CD4-positive, alpha-beta memory T cell (primary cell): ENCODE measurements at regions not wholly inside any gene's neighbourhood (a gene's known extent, or its start where the extent isn't known, plus 50 kb on each side); places are given as distances from the start of the nearest gene placed in this dataset.
"Not testable (repeated sequence)": the region's sequence is repeated elsewhere in the genome, so short reads cannot be mapped to it uniquely, and the experiment has no call there.

Experiments
- CTCF ChIA-PET: fragments of 350-600 bp; sonication (Branson Sonifier 250); formaldehyde crosslinking; loops from one replicate; lab custom pipeline; 2021; ENCODE audit warnings: inconsistent platforms; ENCODE audit not compliant: partially characterized antibody; lab: Charles Lee
- POLR2A ChIA-PET: fragments of 350-600 bp; sonication (Branson Sonifier 250); formaldehyde crosslinking; loops from one replicate; lab custom pipeline; 2021; ENCODE audit not compliant: partially characterized antibody; lab: Charles Lee
- DNase-seq, 5 donors: peaks; one replicate each; pipeline versions ENCODE4 v3.0.0 to v3.0.0-alpha.2; 2020 to 2022; ENCODE audit warnings: mixed read lengths in 1 of 5
- H3K27ac ChIP-seq: one replicate; pipeline ENCODE4 v1.7.0; 2013; ENCODE audit warnings: low read depth, low read length
- H3K27me3 ChIP-seq: 2 replicates; pipeline ENCODE4 v1.7.0; 2013; ENCODE audit warnings: mild to moderate bottlenecking, low read length, moderate library complexity; ENCODE audit not compliant: insufficient read depth
- H3K36me3 ChIP-seq: 2 replicates; pipeline ENCODE4 v1.7.0; 2013; ENCODE audit warnings: mild to moderate bottlenecking, low read length, moderate library complexity; ENCODE audit not compliant: insufficient read depth
- H3K4me1 ChIP-seq: 2 replicates; pipeline ENCODE4 v1.7.0; 2013; ENCODE audit warnings: mild to moderate bottlenecking, low read length, moderate library complexity; ENCODE audit not compliant: insufficient read depth
- H3K4me3 ChIP-seq, 2 donors: one replicate each; pipeline ENCODE4 v1.7.0; 2013; ENCODE audit warnings: low read length in 2 of 2, mild to moderate bottlenecking in 1 of 2
- H3K9me3 ChIP-seq, 2 donors: one replicate each; pipeline ENCODE4 v1.7.0; 2013; ENCODE audit warnings: low read length in 2 of 2, control low read depth in 1 of 2; ENCODE audit not compliant: control insufficient read depth in 1 of 2
- H3K27ac Mint-ChIP-seq, 7 donors: one replicate each; pipeline ENCODE4 v1.8.0; 2020 to 2021; ENCODE audit warnings: mixed read lengths in 7 of 7, mild to moderate bottlenecking in 6 of 7, inconsistent platforms in 3 of 7, moderate library complexity in 3 of 7
- H3K27me3 Mint-ChIP-seq, 2 donors: one replicate each; pipeline ENCODE4 v1.8.0; 2020 to 2021; ENCODE audit warnings: mixed read lengths in 2 of 2
- H3K36me3 Mint-ChIP-seq, 2 donors: one replicate each; pipeline ENCODE4 v1.8.0; 2020 to 2021; ENCODE audit warnings: mixed read lengths in 2 of 2, inconsistent platforms in 1 of 2, mild to moderate bottlenecking in 1 of 2
- H3K4me1 Mint-ChIP-seq, 4 donors: one replicate each; pipeline ENCODE4 v1.8.0; 2020 to 2021; ENCODE audit warnings: mixed read lengths in 4 of 4, mild to moderate bottlenecking in 1 of 4
- H3K4me3 Mint-ChIP-seq, 8 donors: one replicate each; pipeline ENCODE4 v1.8.0; 2020 to 2021; ENCODE audit warnings: mixed read lengths in 8 of 8, mild to moderate bottlenecking in 7 of 8, moderate library complexity in 6 of 8, inconsistent platforms in 3 of 8
- H3K9me3 Mint-ChIP-seq, 8 donors: one replicate each; pipeline ENCODE4 v1.8.0; 2020 to 2021; ENCODE audit warnings: mixed read lengths in 8 of 8, mild to moderate bottlenecking in 5 of 8, inconsistent platforms in 3 of 8, moderate library complexity in 1 of 8
- intact Hi-C: fragments of 100-400 bp; cut with micrococcal nuclease; formaldehyde crosslinking; loops from one replicate; pipeline ENCODE4 v1.15.1; 2023

DNA sequence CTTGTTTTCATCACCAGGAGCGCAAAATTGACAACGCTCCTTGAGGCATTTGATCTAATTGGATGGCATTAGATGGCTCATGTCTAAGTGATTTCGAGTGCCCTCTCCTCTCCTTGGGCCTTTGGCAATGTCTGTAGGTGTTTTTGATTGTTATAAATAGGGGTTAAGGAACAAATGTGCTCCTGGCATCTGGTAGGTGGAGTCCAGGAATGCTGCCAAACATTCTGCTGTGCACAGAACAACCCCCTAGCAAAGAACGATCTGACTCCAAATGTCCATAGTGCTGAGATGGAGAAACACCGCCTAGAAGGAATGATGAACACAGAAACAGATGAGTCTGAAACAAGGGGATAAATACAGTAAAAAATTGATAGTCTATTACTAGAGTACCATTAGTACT, 68.0 kb upstream of the C1QTNF9B start:
- H3K4me1 ChIP-seq = peaks cover 10% of the 10 kb centered on the region
- no peaks in the 10 kb centered on the region for H3K36me3 ChIP-seq
- H3K9me3 Mint-ChIP-seq = no peaks in the 10 kb centered on the region
- no peaks in the 10 kb centered on the region for H3K27me3 Mint-ChIP-seq
- peaks cover 10 to 28% (median 18%) of the 10 kb centered on the region in 4 donors for H3K4me1 Mint-ChIP-seq
- POLR2A ChIA-PET = no interaction called here
- DNase-seq = no peak
- no peak overlapping the region for H3K4me3 ChIP-seq
- peak overlapping the region in 3 of 8 donors; percentile 36 to 93 (median 38) for H3K4me3 Mint-ChIP-seq
- intact Hi-C loops = loop anchor here (5.0 kb wide), 1 partner anchor 87 kb away; no protein-coding TSS in a partner anchor
- no peak overlapping the region for H3K27ac ChIP-seq
- no peaks in the 10 kb centered on the region for H3K36me3 Mint-ChIP-seq
- H3K27me3 ChIP-seq = no peaks in the 10 kb centered on the region
- CTCF ChIA-PET = interaction anchor here (1.1 kb wide), 1 partner anchor 263 kb away, joined by 3 read pairs; no protein-coding TSS in a partner anchor
- no peaks in the 10 kb centered on the region for H3K9me3 ChIP-seq
- peak overlapping the region in 5 of 7 donors; percentile 27 to 83 (median 58) for H3K27ac Mint-ChIP-seq

DNA sequence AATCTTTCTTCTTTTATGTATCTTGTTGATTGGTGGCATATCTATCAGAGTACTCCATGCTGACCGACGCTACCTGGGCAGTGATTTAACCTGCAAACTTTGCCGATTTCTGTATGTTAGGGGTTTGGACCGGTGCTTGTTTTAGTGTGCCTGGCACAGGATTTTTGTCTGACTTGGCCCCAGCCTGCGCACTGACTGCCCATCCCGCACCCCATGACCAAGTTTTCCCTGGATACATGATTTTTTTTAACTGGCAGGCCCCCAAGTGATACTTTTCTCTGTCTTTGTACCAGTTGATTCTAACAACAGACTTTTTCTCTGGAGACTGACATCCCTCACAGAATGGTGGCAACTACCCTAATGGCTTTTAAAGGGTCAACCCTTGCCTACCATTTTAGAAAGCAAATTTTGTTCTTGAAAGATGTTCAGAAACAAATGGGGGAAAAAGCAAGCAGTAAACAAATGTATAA, 69.0 kb upstream of the C1QTNF9B start:
- no peaks in the 10 kb centered on the region for H3K36me3 ChIP-seq
- peak overlapping the region; percentile 37 to 76 for H3K4me3 ChIP-seq

DNA sequence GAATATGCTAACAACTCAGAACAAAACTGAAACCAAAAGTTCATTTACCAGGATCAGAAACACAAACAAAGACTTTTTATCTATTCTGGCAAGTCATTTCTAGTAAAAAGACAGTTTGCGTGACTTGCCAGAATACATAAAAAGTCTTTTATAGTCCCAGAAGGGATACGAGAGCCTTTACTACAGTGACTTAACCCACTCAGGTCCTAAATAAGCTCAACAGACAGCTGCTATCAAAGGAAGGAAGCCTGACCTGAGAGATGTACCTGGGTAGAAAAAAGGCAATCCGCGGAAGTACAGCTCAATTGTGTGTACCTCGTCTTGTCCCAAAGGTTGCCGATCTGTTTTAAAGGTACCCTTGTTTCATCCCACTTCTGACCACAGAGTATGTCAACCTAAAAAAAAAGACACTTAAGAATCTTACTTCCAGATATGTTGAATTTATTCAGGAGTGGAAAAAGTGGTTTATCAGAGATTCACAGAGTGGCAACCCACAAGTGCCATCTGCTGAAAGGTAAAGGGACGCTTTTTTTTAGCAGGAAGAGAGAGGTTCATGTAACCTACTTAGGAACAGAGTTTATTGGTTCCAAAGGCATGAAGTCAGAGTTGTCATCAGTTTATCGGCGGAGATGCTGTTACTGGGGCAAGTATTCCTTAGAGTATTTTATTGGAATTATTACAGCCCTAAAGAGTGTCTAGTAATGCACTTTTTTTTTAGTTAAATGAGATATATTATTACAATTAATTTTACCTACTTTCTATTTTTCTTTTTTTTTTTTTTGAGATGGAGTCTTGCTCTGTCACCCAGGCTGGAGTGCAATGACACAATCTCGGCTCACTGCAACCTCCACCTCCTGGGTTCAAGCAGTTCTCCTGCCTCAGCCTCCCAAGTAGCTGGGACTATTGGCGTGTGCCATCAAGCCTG, 69.7 kb upstream of the C1QTNF9B start:
- H3K4me3 ChIP-seq = peak overlapping the region; percentile 37 to 76
- CTCF ChIA-PET = interaction anchor here (0.8 to 1.5 kb wide), 4 partner anchors 9 to 43 kb away, joined by 3 to 6 read pairs (median 4); no protein-coding TSS in a partner anchor
- intact Hi-C loops = loop anchor here (1.0 to 5.0 kb wide), 3 partner anchors 46 to 304 kb away; no protein-coding TSS in a partner anchor

More for the DNA sequence above, 69.0 kb upstream of the C1QTNF9B start:
- Histone ChIP-seq H3K4me1 (peaks cover 10% of the 10 kb centered on the region), H3K9me3 (no peaks in the 10 kb centered on the region), H3K27ac (peak overlapping the region; percentile 68), H3K27me3 (no peaks in the 10 kb centered on the region)
- ChIA-PET POLR2A (interaction anchor here (1.0 to 1.1 kb wide), 3 partner anchors 12 to 307 kb away, joined by 3 read pairs; no protein-coding TSS in a partner anchor), CTCF (interaction anchor here (0.8 to 1.1 kb wide), 3 partner anchors 8 to 42 kb away, joined by 3 to 6 read pairs (median 4); no protein-coding TSS in a partner anchor)
- DNase-seq = no peak
- intact Hi-C loops = loop anchor here (1.0 to 5.0 kb wide), 3 partner anchors 45 to 305 kb away; no protein-coding TSS in a partner anchor
- Mint-ChIP-seq H3K9me3 (no peaks in the 10 kb centered on the region), H3K4me1 (peaks cover 10 to 28% (median 18%) of the 10 kb centered on the region in 4 donors), H3K36me3 (no peaks in the 10 kb centered on the region), H3K27ac (peak overlapping the region; percentile 80 to 97 (median 94)), H3K4me3 (peak overlapping the region; percentile 74 to 93 (median 84)), H3K27me3 (no peaks in the 10 kb centered on the region)

DNA sequence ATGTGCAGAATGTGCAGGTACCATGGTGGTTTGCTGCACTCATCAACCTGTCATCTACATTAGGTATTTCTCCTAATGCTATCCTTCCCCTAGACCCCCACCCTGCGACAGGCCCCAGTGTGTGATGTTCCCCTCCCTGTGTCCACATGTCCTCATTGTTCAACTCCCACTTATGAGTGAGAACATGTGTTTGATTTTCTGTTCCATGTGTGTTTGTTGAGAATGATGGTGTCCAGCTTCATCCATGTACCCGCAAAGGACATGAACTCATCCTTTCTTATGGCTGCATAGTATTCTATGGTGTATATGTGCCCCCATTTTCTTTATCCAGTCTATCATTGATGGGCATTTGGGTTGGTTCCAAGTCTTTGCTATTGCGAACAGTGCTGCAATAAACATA, 70.5 kb upstream of the C1QTNF9B start:
- H3K9me3 ChIP-seq = not testable (repeated sequence)
- intact Hi-C loops = loop anchor here (2.0 to 5.0 kb wide), 2 partner anchors 85 to 303 kb away; no protein-coding TSS in a partner anchor

More for the DNA sequence above, 69.7 kb upstream of the C1QTNF9B start:
- peak overlapping the region; percentile 80 to 97 (median 94) for H3K27ac Mint-ChIP-seq
- Histone ChIP-seq H3K27ac (peak overlapping the region; percentile 68), H3K9me3 (no peaks in the 10 kb centered on the region), H3K27me3 (no peaks in the 10 kb centered on the region), H3K4me1 (peaks cover 10% of the 10 kb centered on the region), H3K36me3 (no peaks in the 10 kb centered on the region)
- POLR2A ChIA-PET = interaction anchor here (1.0 to 1.2 kb wide), 4 partner anchors 11 to 306 kb away, joined by 3 read pairs; no protein-coding TSS in a partner anchor
- peak overlapping the region; percentile 74 to 93 (median 84) for H3K4me3 Mint-ChIP-seq
- peak; percentile 49 to 63 (median 60) for DNase-seq
- peaks cover 10 to 28% (median 18%) of the 10 kb centered on the region in 4 donors for H3K4me1 Mint-ChIP-seq
- H3K27me3 Mint-ChIP-seq = no peaks in the 10 kb centered on the region
- no peaks in the 10 kb centered on the region for H3K36me3 Mint-ChIP-seq
- no peaks in the 10 kb centered on the region for H3K9me3 Mint-ChIP-seq

DNA sequence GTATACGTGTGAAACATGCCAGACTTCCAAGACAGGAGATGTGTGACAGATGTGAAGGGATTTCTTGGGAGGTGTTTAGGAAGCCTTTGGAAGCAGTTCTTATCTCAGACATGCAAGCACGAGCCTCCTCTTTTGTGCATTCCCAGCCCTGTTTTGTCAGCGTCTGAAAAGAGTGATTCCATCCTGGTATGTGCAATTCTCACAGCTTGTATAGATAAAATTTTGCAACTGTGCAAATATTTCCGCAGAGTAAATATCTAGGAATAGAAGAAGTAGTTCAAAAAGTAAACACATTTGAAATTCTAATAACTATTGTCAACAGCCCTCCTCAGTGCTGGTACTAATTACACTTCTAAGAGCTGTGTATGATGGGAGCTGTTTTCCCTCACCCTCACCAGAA, 72.3 kb upstream of the C1QTNF9B start:
- CTCF ChIA-PET = interaction anchor here (1.1 kb wide), 1 partner anchor 7 kb away, joined by 3 read pairs; no protein-coding TSS in a partner anchor
- H3K36me3 Mint-ChIP-seq = no peaks in the 10 kb centered on the region
- Histone ChIP-seq H3K4me1 (peaks cover 10% of the 10 kb centered on the region), H3K36me3 (no peaks in the 10 kb centered on the region), H3K27me3 (no peaks in the 10 kb centered on the region), H3K9me3 (no peaks in the 10 kb centered on the region), H3K27ac (no peak overlapping the region), H3K4me3 (no peak overlapping the region)
- H3K4me3 Mint-ChIP-seq = no peak overlapping the region
- intact Hi-C loops = loop anchor here (5.0 kb wide), 1 partner anchor 83 kb away; no protein-coding TSS in a partner anchor
- peaks cover 10 to 24% (median 16%) of the 10 kb centered on the region in 4 donors for H3K4me1 Mint-ChIP-seq
- no peak for DNase-seq
- H3K27me3 Mint-ChIP-seq = no peaks in the 10 kb centered on the region
- POLR2A ChIA-PET = no interaction called here
- H3K9me3 Mint-ChIP-seq = no peaks in the 10 kb centered on the region
- peak overlapping the region in 1 of 7 donors; percentile 31 for H3K27ac Mint-ChIP-seq

More for the DNA sequence above, 70.5 kb upstream of the C1QTNF9B start:
- ChIA-PET POLR2A (interaction anchor here (1.2 kb wide), 1 partner anchor 19 kb away, joined by 3 read pairs; no protein-coding TSS in a partner anchor), CTCF (interaction anchor here (1.5 kb wide), 1 partner anchor 19 kb away, joined by 3 read pairs; no protein-coding TSS in a partner anchor)
- H3K9me3 Mint-ChIP-seq, H3K36me3 Mint-ChIP-seq, H3K4me3 ChIP-seq, H3K36me3 ChIP-seq, H3K27ac ChIP-seq, H3K4me1 ChIP-seq, DNase-seq, H3K27me3 Mint-ChIP-seq, H3K27me3 ChIP-seq: not testable (repeated sequence)
- H3K4me3 Mint-ChIP-seq = peak overlapping the region in 6 of 8 donors; percentile 17 to 75 (median 59)
- peaks cover 10 to 28% (median 18%) of the 10 kb centered on the region in 4 donors for H3K4me1 Mint-ChIP-seq
- H3K27ac Mint-ChIP-seq = peak overlapping the region in 6 of 7 donors; percentile 53 to 91 (median 81)

DNA sequence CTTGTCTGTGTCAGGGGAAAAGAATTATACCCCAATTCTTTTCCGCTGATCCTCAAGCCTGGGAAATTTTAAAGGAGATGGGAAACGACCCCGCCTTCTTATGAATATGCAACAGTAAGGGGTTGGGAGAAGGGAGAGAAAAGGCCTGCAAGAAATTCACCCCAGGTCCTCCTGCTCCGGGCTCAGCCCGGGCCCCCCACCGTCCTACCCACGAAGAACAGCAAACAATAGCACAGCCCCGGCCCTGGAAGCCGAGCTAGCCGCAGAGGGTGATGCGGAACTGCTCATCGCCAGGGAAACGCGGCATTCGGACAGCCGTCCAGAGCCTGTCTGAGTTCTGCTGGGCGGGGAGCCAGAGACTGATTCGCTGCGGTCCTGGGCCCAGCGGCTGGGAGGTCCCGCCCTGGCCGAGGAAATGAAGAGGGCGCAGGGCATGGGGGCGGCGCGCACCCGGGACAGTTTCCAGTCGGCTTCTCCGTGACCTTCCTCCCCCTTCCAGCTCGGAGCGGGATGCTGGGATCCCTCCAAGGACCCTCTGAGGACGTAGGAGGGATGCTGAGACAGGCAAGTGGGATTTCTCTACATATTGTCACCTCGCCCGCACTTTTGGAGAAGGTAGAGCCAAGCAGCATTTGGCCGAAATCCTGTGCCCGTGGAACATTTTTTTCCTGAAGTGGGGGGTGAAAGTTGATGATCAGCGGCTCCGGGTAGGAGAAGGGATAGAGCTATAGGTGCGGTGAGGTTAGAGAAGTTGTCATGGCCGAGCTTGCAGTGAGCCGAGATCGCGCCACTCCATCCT, 82.3 kb upstream of the C1QTNF9B start:
- H3K4me3 ChIP-seq = peak overlapping the region; percentile 42 to 60
- H3K4me1 ChIP-seq = peaks cover 15% of the 10 kb centered on the region
- POLR2A ChIA-PET = no interaction called here
- Mint-ChIP-seq H3K36me3 (peaks cover 0 to 4% of the 10 kb centered on the region in 2 donors), H3K4me1 (peaks cover 6 to 16% (median 8%) of the 10 kb centered on the region in 4 donors), H3K27ac (peak overlapping the region; percentile 85 to 94 (median 93)), H3K4me3 (peak overlapping the region; percentile 87 to 97 (median 90)), H3K9me3 (no peaks in the 10 kb centered on the region), H3K27me3 (peaks cover 10 to 20% of the 10 kb centered on the region in 2 donors)
- H3K27me3 ChIP-seq = peaks cover 25% of the 10 kb centered on the region
- DNase-seq = peak in 4 of 5 donors; percentile 20 to 39 (median 24)
- H3K9me3 ChIP-seq = no peaks in the 10 kb centered on the region
- H3K27ac ChIP-seq = peak overlapping the region; percentile 4
- H3K36me3 ChIP-seq = no peaks in the 10 kb centered on the region
- intact Hi-C loops = loop anchor here (1.0 kb wide), 1 partner anchor 181 kb away; the partner anchor contains the start of gene SPATA13
- CTCF ChIA-PET = interaction anchor here (2.2 kb wide), 1 partner anchor 19 kb away, joined by 7 read pairs; no protein-coding TSS in a partner anchor
